ENCODE measurements at regions not wholly inside any gene's neighbourhood (a gene's known extent, or its start where the extent isn't known, plus 50 kb on each side); places are given as distances from the start of the nearest gene placed in this dataset.

- H3K4me2 ChIP-seq: no peak overlapping the region
- no peak overlapping the region for H3K9ac ChIP-seq
- ChIA-PET POLR2A (no interaction called here), CTCF (no interaction called here)
- no peaks in the 10 kb centered on the region for H3F3A ChIP-seq (replicated peaks; ENCODE audit: insufficient read depth)
- no peak overlapping the region for H3K4me3 ChIP-seq (ENCODE audit: low read depth in 2 of 2, low read length in 1 of 2)
- no peaks in the 10 kb centered on the region for H4K20me1 ChIP-seq (ENCODE audit: insufficient read depth)
- H3K9me3 ChIP-seq: no peaks in the 10 kb centered on the region
- no peak overlapping the region for H3K27ac ChIP-seq (ENCODE audit: low read depth in 2 of 2, low read length in 1 of 2)
- no peak for DNase-seq
- H2AFZ ChIP-seq (ENCODE audit: low read depth): no peak overlapping the region
- no peaks in the 10 kb centered on the region for H3K36me3 ChIP-seq (replicated peaks in 1 of 2; ENCODE audit: control insufficient read depth in 1 of 2, insufficient read depth in 2 of 2, low read length in 1 of 2)
- no peaks in the 10 kb centered on the region for H3K4me1 ChIP-seq (ENCODE audit: control insufficient read depth in 1 of 2, insufficient read depth in 2 of 2, low read depth in 1 of 2, low read length in 1 of 2)
- TF ChIP-seq POLR2AphosphoS5 (IDR thresholded peaks at IDR 0.05; ENCODE audit: low read depth, low read length): no peak
- TF ChIP-seq IRF3 (IDR thresholded peaks at IDR 0.05; ENCODE audit: low read depth, low read length): no peak
- TF ChIP-seq NRF1 (IDR thresholded peaks at IDR 0.05; ENCODE audit: low read depth, low read length): no peak
- TF ChIP-seq GATA2 (CRISPR knock-in tag; IDR thresholded peaks at IDR 0.05): no peak
- TF ChIP-seq EZH2phosphoT487 (IDR thresholded peaks at IDR 0.05; ENCODE audit: borderline replicate concordance, low read depth): no peak
- TF ChIP-seq RFX5 (IDR thresholded peaks at IDR 0.05; ENCODE audit: low read length): no peak
- no peak for TF ChIP-seq USF2 (IDR thresholded peaks at IDR 0.05; ENCODE audit: borderline replicate concordance, low read depth, low read length)
- no peak for TF ChIP-seq RCOR1 (IDR thresholded peaks at IDR 0.05; ENCODE audit: low read length)
- TF ChIP-seq ZBTB33 (IDR thresholded peaks at IDR 0.05; ENCODE audit: borderline replicate concordance, low read depth): no peak
- TF ChIP-seq GABPA (IDR thresholded peaks at IDR 0.05; ENCODE audit: low read depth): no peak
- no peak for TF ChIP-seq ELF1 (IDR thresholded peaks at IDR 0.05)
- no peak for TF ChIP-seq TAF1 (IDR thresholded peaks at IDR 0.05; ENCODE audit: borderline replicate concordance, low read depth, low read length)
- TF ChIP-seq CTCF (IDR thresholded peaks at IDR 0.05): no peak
- no peak for TF ChIP-seq CHD2 (IDR thresholded peaks at IDR 0.05; ENCODE audit: low read length, partially characterized antibody)
- no peak for TF ChIP-seq REST (IDR thresholded peaks at IDR 0.05; ENCODE audit: low read depth, low read length)
- TF ChIP-seq MXI1 (IDR thresholded peaks at IDR 0.05; ENCODE audit: low read depth, low read length): no peak
- TF ChIP-seq TCF12 (IDR thresholded peaks at IDR 0.05): no peak
- TF ChIP-seq FOSL2 (IDR thresholded peaks at IDR 0.05; ENCODE audit: borderline replicate concordance, low read depth): no peak
- TF ChIP-seq TEAD4 (IDR thresholded peaks at IDR 0.05; ENCODE audit: borderline replicate concordance, insufficient read depth): no peak
- TF ChIP-seq SMC3 (IDR thresholded peaks at IDR 0.05; ENCODE audit: low read depth, low read length): no peak
- no peaks in the 10 kb centered on the region for H3K9me2 ChIP-seq
- H3K79me2 ChIP-seq (ENCODE audit: insufficient read depth): no peaks in the 10 kb centered on the region
- no peaks in the 10 kb centered on the region for H3K27me3 ChIP-seq (ENCODE audit: insufficient read depth)
- 18% methylated on average over 1 of the region's 1 CpG for WGBS (ENCODE audit: low lambda C conversion rate)
Observed at GRCh38 chr16:60310846-60311445, 1576.8 kb upstream of the GOT2 start.

Data from SK-N-SH (cell line).